KMS-11 (cell line): ENCODE measurements at regions not wholly inside any gene's neighbourhood (a gene's known extent, or its start where the extent isn't known, plus 50 kb on each side); places are given as distances from the start of the nearest gene placed in this dataset.

Experiments
- H2AFZ ChIP-seq: fragments of 200-600 bp; sonication (generic); 2 replicates; pipeline ENCODE4 v1.6.1; 2016; ENCODE audit warnings: antibody characterized with exemption, mixed run types, low read depth
- H3K27ac ChIP-seq: fragments of 200-600 bp; sonication (generic); 2 replicates; pipeline ENCODE4 v1.6.1; 2016; ENCODE audit warnings: mild to moderate bottlenecking, mixed run types
- H3K27me3 ChIP-seq: fragments of 200-600 bp; sonication (generic); 2 replicates; pipeline ENCODE4 v1.6.1; 2017; ENCODE audit warnings: mild to moderate bottlenecking, low read depth, mixed run types, moderate library complexity; ENCODE audit not compliant: insufficient read depth
- H3K36me3 ChIP-seq: fragments of 200-600 bp; sonication (generic); 2 replicates; pipeline ENCODE4 v1.6.1; 2017; ENCODE audit warnings: mild to moderate bottlenecking, mixed run types; ENCODE audit not compliant: insufficient read depth
- H3K4me1 ChIP-seq: fragments of 200-600 bp; sonication (generic); 2 replicates; pipeline ENCODE4 v1.6.1; 2016; ENCODE audit warnings: mild to moderate bottlenecking, low read depth, mixed run types; ENCODE audit not compliant: poor library complexity, severe bottlenecking
- H3K4me2 ChIP-seq: fragments of 200-600 bp; sonication (generic); 2 replicates; pipeline ENCODE4 v1.7.0; 2016; ENCODE audit warnings: mild to moderate bottlenecking, mixed run types
- H3K4me3 ChIP-seq: fragments of 200-600 bp; sonication (generic); IDR thresholded peaks from 2 replicates; pipeline ENCODE4 v1.6.1; 2017; ENCODE audit warnings: low read depth, low read length, mixed read lengths; ENCODE audit not compliant: insufficient read depth
- H3K79me2 ChIP-seq: fragments of 200-600 bp; sonication (generic); 2 replicates; pipeline ENCODE4 v1.6.1; 2016; ENCODE audit warnings: low read depth, mixed run types; ENCODE audit not compliant: insufficient read depth
- H3K9ac ChIP-seq: fragments of 200-600 bp; sonication (generic); 2 replicates; pipeline ENCODE4 v1.6.1; 2016; ENCODE audit warnings: mild to moderate bottlenecking, mixed run types
- H4K20me1 ChIP-seq: fragments of 200-600 bp; sonication (generic); 2 replicates; pipeline ENCODE4 v1.6.1; 2016; ENCODE audit warnings: mild to moderate bottlenecking, mixed run types; ENCODE audit not compliant: insufficient read depth
- TF ChIP-seq, protein P1 (sequence below): fragments of 200-600 bp; sonication (generic); conservative IDR thresholded peaks from 2 replicates; pipeline ENCODE4 v1.6.1; 2017; ENCODE audit warnings: low read depth, mild to moderate bottlenecking, antibody characterized with exemption, low read length, moderate library complexity, mixed read lengths

DNA sequence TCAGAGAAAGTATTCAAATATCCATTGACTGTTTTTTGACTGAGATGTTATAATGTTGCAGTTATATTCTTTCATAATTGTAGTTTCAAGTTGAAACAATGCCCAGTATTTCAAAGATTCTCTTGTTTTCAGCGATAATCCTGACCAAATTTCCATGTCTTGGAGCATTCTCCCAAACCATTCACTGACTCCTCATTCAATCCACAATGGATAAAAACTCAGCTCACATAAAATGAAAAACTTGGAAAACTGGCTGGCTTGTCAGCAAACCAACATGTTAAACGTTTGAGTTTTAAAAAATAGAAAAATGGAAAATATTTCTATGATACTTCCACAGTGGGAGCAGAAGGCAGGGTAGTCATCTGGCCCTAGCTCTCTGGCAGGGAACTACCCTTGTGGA is 184.4 kb downstream of the C7orf25 start:
- no peak overlapping the region for H3K4me2 ChIP-seq
- no peak overlapping the region for H3K27ac ChIP-seq
- no peaks in the 10 kb centered on the region for H3K4me1 ChIP-seq
- TF ChIP-seq, protein P1, sequence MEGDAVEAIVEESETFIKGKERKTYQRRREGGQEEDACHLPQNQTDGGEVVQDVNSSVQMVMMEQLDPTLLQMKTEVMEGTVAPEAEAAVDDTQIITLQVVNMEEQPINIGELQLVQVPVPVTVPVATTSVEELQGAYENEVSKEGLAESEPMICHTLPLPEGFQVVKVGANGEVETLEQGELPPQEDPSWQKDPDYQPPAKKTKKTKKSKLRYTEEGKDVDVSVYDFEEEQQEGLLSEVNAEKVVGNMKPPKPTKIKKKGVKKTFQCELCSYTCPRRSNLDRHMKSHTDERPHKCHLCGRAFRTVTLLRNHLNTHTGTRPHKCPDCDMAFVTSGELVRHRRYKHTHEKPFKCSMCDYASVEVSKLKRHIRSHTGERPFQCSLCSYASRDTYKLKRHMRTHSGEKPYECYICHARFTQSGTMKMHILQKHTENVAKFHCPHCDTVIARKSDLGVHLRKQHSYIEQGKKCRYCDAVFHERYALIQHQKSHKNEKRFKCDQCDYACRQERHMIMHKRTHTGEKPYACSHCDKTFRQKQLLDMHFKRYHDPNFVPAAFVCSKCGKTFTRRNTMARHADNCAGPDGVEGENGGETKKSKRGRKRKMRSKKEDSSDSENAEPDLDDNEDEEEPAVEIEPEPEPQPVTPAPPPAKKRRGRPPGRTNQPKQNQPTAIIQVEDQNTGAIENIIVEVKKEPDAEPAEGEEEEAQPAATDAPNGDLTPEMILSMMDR: no peak
- H4K20me1 ChIP-seq: no peaks in the 10 kb centered on the region
- no peaks in the 10 kb centered on the region for H3K79me2 ChIP-seq
- H3K27me3 ChIP-seq: no peaks in the 10 kb centered on the region; the same call in 1 of the 2 replicates
- no peak overlapping the region for H3K4me3 ChIP-seq
- H2AFZ ChIP-seq: no peak overlapping the region
- no peak overlapping the region for H3K9ac ChIP-seq
- no peaks in the 10 kb centered on the region for H3K36me3 ChIP-seq

DNA sequence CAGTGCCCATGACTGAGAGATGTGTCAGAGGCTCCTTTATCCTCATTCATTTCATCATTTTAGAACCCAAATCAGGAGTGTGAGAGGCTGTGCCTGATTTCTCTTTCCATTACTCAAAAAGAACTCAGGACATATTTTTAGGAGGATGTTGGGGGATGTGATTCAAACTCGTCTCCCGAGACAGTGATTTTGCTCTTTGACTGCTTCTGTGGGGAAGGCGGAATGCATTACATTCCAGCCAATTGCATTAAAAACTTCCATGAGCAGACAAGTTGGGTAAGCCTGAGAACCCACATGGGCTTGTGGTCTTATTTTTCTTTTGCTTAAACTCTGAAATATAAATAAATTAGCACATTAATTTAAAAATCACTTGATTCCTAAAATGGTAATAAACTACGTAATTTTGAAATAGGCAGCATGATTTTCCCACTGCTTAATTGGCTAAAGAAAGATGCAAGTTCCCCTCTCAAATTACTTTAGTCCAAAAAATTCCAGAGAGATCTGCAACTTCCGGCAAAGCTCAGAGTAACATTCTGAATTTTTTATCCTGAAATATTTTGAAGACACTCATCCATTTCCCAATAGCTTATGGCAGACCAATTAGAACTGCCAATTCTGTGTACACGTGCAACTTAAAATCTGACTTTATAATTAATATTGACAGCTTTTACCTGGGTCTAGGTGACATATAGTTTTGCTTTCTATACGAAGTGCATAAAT is 185.6 kb downstream of the C7orf25 start:
- no peaks in the 10 kb centered on the region for H4K20me1 ChIP-seq
- no peaks in the 10 kb centered on the region; the same call in 1 of the 2 replicates for H3K27me3 ChIP-seq
- no peaks in the 10 kb centered on the region for H3K79me2 ChIP-seq
- H3K4me3 ChIP-seq: no peak overlapping the region
- no peak overlapping the region for H3K4me2 ChIP-seq
- no peak overlapping the region for H2AFZ ChIP-seq
- H3K36me3 ChIP-seq: no peaks in the 10 kb centered on the region
- no peak overlapping the region for H3K27ac ChIP-seq
- H3K9ac ChIP-seq: no peak overlapping the region
- no peaks in the 10 kb centered on the region for H3K4me1 ChIP-seq
- TF ChIP-seq, protein P1: no peak

DNA sequence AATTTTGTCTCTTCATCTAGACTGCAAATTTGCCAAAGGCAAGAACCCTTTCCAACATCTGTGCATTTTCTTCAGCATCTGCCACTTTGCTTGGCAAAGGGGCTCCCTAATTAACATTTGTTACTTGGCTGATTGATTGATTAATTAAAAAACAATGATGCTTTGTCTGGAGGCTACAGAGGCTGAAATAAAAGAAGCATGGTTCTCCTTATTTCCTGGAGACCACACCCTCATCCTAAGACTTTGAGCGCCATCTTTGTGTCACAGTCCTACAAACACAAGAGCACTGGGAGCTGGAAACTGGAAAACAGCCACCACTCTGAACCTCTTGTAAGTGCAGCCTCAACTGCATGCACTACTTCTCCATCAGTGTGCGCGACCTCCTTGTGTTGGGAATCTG is 189.2 kb downstream of the C7orf25 start:
- H3K36me3 ChIP-seq: no peaks in the 10 kb centered on the region
- no peak overlapping the region for H3K4me3 ChIP-seq
- H3K27me3 ChIP-seq: no peaks in the 10 kb centered on the region; the same call in 1 of the 2 replicates
- TF ChIP-seq, protein P1: no peak
- H3K4me1 ChIP-seq: no peaks in the 10 kb centered on the region
- no peaks in the 10 kb centered on the region for H3K79me2 ChIP-seq
- no peaks in the 10 kb centered on the region for H4K20me1 ChIP-seq
- no peak overlapping the region for H3K9ac ChIP-seq
- no peak overlapping the region for H2AFZ ChIP-seq
- H3K27ac ChIP-seq: no peak overlapping the region
- H3K4me2 ChIP-seq: no peak overlapping the region

DNA sequence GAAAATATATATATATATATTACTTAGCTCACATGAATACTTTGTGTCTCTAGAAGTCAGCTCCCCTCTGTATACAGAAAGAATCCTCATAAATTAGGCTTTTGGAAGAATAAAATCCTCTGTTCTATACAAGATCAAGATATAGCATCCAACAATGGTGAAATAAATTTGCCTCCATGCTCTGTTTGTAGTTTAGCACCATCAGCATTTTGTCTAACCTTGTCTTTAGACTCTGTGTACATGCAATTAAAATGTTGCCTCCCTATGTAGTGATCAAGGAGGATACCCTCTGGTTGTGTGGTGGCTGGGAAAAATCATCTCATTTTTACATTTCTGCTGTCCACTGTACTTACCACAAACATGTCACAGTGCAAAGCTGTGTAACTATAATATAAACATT is 189.7 kb downstream of the C7orf25 start:
- no peaks in the 10 kb centered on the region for H3K36me3 ChIP-seq
- H3K9ac ChIP-seq: no peak overlapping the region
- H3K79me2 ChIP-seq: no peaks in the 10 kb centered on the region
- TF ChIP-seq, protein P1: no peak
- no peak overlapping the region for H3K27ac ChIP-seq
- H4K20me1 ChIP-seq: no peaks in the 10 kb centered on the region
- no peak overlapping the region for H2AFZ ChIP-seq
- H3K27me3 ChIP-seq: no peaks in the 10 kb centered on the region; the same call in 1 of the 2 replicates
- no peak overlapping the region for H3K4me2 ChIP-seq
- no peaks in the 10 kb centered on the region for H3K4me1 ChIP-seq
- H3K4me3 ChIP-seq: no peak overlapping the region
